ENCODE measurements at regions not wholly inside any gene's neighbourhood (a gene's known extent, or its start where the extent isn't known, plus 50 kb on each side); places are given as distances from the start of the nearest gene placed in this dataset.

DNA sequence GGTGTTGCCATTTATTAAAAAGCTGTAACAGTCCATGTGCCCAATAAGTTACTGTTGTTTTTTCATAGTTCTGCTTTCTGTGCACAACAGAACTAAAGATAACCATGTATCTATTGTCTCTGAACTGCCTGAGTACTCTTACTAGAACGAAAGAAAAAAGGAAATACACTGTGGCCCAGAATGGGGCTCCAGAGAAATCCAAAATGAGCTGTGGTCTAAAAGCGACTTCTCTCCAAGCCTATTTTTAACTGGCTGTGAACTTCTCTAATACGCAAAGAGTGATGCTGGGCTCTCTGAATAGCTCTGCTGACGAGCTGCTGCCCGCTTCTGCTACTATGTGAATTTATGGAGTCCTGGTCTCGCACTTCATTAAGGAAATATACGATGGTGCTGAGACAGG is 56.2 kb upstream of the LPP start:
- no peak for DNase-seq (ENCODE audit: low read depth in 2 of 2)

DNA sequence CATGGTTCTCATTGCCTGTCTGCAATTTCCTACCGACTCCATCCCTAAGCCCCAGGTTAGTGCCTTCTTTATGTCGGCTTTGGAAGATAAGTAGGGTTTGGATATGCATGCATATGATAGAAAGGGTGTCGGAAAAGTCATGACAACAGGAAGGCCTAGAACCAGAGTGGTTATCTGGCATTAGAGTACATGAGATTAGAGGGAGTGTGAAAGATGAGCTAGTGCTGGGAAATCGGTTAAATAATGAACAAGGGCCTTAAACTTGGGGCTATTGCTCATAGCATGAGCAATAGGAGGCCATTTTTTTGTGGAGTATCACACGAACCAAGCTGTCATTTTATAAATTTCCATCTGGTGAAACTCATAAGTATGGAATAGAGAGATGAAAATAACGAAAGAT is 54.0 kb upstream of the LPP start:
- DNase-seq (ENCODE audit: low read depth in 2 of 2), result no peak

GRCh38 chr3:188102861-188103547 is 51.0 kb upstream of the LPP start:
- no peak for DNase-seq (ENCODE audit: low read depth in 2 of 2)

- no peak for DNase-seq (ENCODE audit: low read depth in 2 of 2)
These were observed 49.9 kb upstream of the LPP start for GRCh38 chr3:188104050-188104449.
